ENCODE measurements at regions not wholly inside any gene's neighbourhood (a gene's known extent, or its start where the extent isn't known, plus 50 kb on each side); places are given as distances from the start of the nearest gene placed in this dataset.

- TF ChIP-seq CTCF (IDR thresholded peaks at IDR 0.05) (no peak), POLR2A (IDR thresholded peaks at IDR 0.05) (no peak)
Measured at GRCh38 chr12:17691369-17691768, 398.6 kb downstream of the RERGL start.

Data from uterus (tissue), 2 donors.